Esophagus squamous epithelium (tissue), 4 donors: ENCODE measurements at regions not wholly inside any gene's neighbourhood (a gene's known extent, or its start where the extent isn't known, plus 50 kb on each side); places are given as distances from the start of the nearest gene placed in this dataset.

Source experiments
- POLR2A ChIP-seq, 4 donors: fragments of 450-650 bp; IDR thresholded peaks; one replicate each; pipeline ENCODE4 v1.6.1; 2017; ENCODE audit warnings: antibody characterized with exemption in 4 of 4, mild to moderate bottlenecking in 4 of 4, moderate library complexity in 3 of 4
- TF ChIP-seq, protein P1 (sequence below), 6 experiments: fragments of 450-650 bp in 4 of 6; fragments of 200-600 bp in 2 of 6; sonication (generic) in 2 of 6; IDR thresholded peaks; one replicate each; pipeline ENCODE4 v1.5.1; 2016 to 2019; ENCODE audit warnings: antibody characterized with exemption in 6 of 6, mild to moderate bottlenecking in 4 of 6, moderate library complexity in 4 of 6

- TF ChIP-seq, protein P1, sequence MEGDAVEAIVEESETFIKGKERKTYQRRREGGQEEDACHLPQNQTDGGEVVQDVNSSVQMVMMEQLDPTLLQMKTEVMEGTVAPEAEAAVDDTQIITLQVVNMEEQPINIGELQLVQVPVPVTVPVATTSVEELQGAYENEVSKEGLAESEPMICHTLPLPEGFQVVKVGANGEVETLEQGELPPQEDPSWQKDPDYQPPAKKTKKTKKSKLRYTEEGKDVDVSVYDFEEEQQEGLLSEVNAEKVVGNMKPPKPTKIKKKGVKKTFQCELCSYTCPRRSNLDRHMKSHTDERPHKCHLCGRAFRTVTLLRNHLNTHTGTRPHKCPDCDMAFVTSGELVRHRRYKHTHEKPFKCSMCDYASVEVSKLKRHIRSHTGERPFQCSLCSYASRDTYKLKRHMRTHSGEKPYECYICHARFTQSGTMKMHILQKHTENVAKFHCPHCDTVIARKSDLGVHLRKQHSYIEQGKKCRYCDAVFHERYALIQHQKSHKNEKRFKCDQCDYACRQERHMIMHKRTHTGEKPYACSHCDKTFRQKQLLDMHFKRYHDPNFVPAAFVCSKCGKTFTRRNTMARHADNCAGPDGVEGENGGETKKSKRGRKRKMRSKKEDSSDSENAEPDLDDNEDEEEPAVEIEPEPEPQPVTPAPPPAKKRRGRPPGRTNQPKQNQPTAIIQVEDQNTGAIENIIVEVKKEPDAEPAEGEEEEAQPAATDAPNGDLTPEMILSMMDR (IDR thresholded peaks at IDR 0.05): no peak
- TF ChIP-seq POLR2A (IDR thresholded peaks at IDR 0.05): no peak
These were observed 449.3 kb downstream of the PCDH17 start for GRCh38 chr13:58080806-58081205.
